Lower lobe of right lung (tissue), 2 donors: ENCODE measurements at regions not wholly inside any gene's neighbourhood (a gene's known extent, or its start where the extent isn't known, plus 50 kb on each side); places are given as distances from the start of the nearest gene placed in this dataset.
"Not testable (repeated sequence)": the region's sequence is repeated elsewhere in the genome, so short reads cannot be mapped to it uniquely, and the experiment has no call there.

ENCODE experiments used
- ATAC-seq, 2 donors: fragments of 200-7000 bp; cut with Tn5 transposase; one replicate each; pipeline ENCODE4 v1.9.1; 2020 to 2022; ENCODE audit warnings: mild to moderate bottlenecking in 2 of 2, moderate library complexity in 2 of 2
- DNase-seq: peaks from one replicate; pipeline ENCODE4 v3.0.0-alpha.2; 2020
- H3K27ac ChIP-seq: fragments of 200-600 bp; one replicate; pipeline ENCODE4 v1.8.0; 2022
- H3K27me3 ChIP-seq: fragments of 200-600 bp; one replicate; pipeline ENCODE4 v1.8.0; 2022; ENCODE audit warnings: low read depth
- H3K36me3 ChIP-seq: fragments of 200-600 bp; one replicate; pipeline ENCODE4 v1.8.0; 2022; ENCODE audit warnings: mild to moderate bottlenecking
- H3K4me1 ChIP-seq: fragments of 200-600 bp; one replicate; pipeline ENCODE4 v1.8.0; 2022
- H3K4me3 ChIP-seq: fragments of 200-600 bp; one replicate; pipeline ENCODE4 v1.8.0; 2022; ENCODE audit warnings: mild to moderate bottlenecking
- H3K9me3 ChIP-seq: fragments of 200-600 bp; one replicate; pipeline ENCODE4 v1.8.0; 2022
- CTCF ChIP-seq: fragments of 200-600 bp; IDR thresholded peaks from one replicate; pipeline ENCODE4 v1.8.0; 2022; ENCODE audit warnings: antibody characterized with exemption, mild to moderate bottlenecking
- intact Hi-C: fragments of 100-400 bp; cut with DNase I; formaldehyde crosslinking; loops from one replicate; pipeline ENCODE4 v1.11.0; 2022
- donor health status: DM: no; HTN: yes; CAD: no; lungs with severe emphysema.

DNA sequence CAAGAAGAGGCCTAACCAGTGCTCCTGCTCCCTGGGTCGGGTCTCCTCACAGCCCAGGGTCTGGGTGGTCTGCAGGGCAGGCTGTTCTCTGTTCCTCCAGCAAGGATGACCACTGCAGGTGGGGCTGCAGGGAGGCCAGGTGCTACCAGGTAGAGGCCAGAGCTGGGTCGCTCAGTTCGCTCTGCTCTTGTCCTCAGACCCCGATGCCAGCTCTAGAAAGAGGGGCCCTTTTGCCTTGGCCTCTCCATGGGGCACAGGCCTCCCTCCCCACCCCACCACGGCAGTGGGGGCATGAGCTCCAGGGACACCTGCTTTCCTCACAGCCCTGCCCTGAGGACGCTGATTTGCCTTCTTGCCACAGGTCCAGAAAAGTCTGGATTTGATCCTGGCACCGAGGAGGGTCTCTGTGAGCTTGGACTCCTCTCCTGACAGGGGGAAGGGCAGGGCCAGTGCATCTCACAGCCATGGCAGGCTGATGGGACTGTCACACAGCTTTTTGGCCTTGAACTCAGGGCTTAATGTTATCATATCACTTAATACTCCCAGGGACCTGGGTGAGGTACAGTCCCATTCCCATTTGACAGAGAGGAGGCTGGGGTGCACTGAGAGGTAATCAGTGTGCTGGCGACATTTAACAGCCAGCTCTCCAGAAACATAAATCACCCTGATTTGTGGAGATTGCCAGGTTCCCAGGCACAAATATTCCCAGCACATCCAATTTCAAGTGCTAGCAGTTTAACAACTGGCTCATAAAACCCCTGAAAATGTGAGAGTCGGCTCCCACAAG is 273.0 kb upstream of the SFSWAP start:
- intact Hi-C loops, result no loop called here
- Histone ChIP-seq H3K9me3 (no peaks in the 10 kb centered on the region), H3K4me3 (no peak overlapping the region), H3K4me1 (no peaks in the 10 kb centered on the region), H3K27me3 (peaks cover 13% of the 10 kb centered on the region), H3K27ac (no peak overlapping the region), H3K36me3 (no peaks in the 10 kb centered on the region)
- DNase-seq (no peak), ATAC-seq (no peak)
- no peak for TF ChIP-seq CTCF

DNA sequence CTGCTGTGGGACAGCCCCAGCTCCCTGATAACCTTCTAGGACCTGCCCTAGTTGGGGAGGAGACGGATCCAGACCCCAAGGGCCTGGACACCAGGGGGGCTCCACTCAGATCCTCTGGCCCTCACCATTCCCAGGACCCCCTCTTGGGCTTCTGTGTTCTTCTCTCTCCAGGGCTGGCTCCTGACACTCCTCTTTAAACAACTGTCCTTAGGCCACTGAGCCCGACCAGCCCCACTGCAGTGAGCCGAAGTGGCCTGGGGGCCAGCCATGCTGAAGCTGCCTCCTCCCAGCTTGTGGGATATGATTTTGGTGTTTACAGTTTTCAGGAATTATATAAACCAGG is 272.4 kb upstream of the SFSWAP start:
- intact Hi-C loops, H3K4me3 ChIP-seq, H3K9me3 ChIP-seq, DNase-seq, H3K4me1 ChIP-seq, H3K27ac ChIP-seq, H3K36me3 ChIP-seq, ATAC-seq: not testable (repeated sequence)
- H3K27me3 ChIP-seq, result peaks cover 13% of the 10 kb centered on the region

DNA sequence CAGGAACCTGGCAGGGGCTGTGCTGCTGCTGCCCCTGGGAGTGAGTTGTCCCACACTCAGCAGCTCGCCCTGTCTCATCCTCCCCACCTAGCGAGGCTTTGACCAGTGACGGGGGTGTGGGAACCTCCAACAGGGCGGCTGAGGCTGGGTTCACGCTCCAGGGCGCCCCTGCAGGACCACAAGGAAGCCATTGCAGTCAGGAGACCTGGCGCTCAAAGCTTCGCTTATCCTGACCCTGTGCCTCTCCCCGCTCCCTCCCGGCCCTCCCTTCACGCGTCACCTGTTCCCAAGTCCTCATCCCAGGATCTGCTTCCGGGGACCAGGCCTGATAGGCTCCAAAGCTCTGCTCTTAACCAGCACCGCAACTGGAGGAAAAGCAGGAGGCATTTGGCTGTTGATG is 272.0 kb upstream of the SFSWAP start:
- Histone ChIP-seq H3K4me3 (no peak overlapping the region), H3K36me3 (no peaks in the 10 kb centered on the region)
- no peak for ATAC-seq

DNA sequence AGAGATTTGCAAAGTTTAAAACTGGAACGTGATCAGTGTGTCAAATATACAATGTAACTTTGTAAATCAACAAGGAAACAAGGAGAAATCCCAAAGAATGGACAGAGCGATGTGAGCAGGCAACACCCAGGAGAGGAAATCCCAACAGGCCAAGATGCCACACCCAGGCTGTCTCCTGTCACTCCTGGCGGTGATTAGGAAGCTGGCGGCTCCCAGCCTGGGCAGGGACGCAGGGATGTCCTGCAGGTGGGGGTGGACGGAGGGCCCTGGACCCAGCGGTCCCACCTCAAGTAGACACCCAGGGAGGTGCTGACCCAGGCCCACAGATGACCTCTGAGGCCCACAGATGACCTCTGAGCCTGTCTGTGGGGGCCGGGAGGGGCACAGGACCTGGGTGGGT is 271.1 kb upstream of the SFSWAP start:
- DNase-seq, H3K27ac ChIP-seq, H3K4me1 ChIP-seq, H3K9me3 ChIP-seq, H3K36me3 ChIP-seq, ATAC-seq, intact Hi-C loops, H3K27me3 ChIP-seq, H3K4me3 ChIP-seq: not testable (repeated sequence)

More for the DNA sequence above, 272.0 kb upstream of the SFSWAP start:
- Histone ChIP-seq H3K9me3 (no peaks in the 10 kb centered on the region), H3K4me1 (no peaks in the 10 kb centered on the region), H3K27ac (no peak overlapping the region), H3K27me3 (peaks cover 13% of the 10 kb centered on the region)
- no peak for DNase-seq
- TF ChIP-seq CTCF, result no peak
- intact Hi-C loops, result no loop called here

GRCh38 chr12:131440209-131441059 is 270.5 kb upstream of the SFSWAP start:
- H3K36me3 ChIP-seq, H3K27me3 ChIP-seq, H3K9me3 ChIP-seq, H3K27ac ChIP-seq, DNase-seq, H3K4me1 ChIP-seq, intact Hi-C loops, H3K4me3 ChIP-seq: not testable (repeated sequence)
- peak in 1 of 2 donors; percentile 32 for ATAC-seq

- no peaks in the 10 kb centered on the region for H3K36me3 ChIP-seq
- H3K4me3 ChIP-seq, result no peak overlapping the region
- H3K9me3 ChIP-seq, result no peaks in the 10 kb centered on the region
- no peak for DNase-seq
- intact Hi-C loops, result no loop called here
- H3K27ac ChIP-seq, result no peak overlapping the region
- no peaks in the 10 kb centered on the region for H3K4me1 ChIP-seq
- H3K27me3 ChIP-seq, result peaks cover 5% of the 10 kb centered on the region
- no peak for ATAC-seq
- TF ChIP-seq CTCF, result no peak
These were observed 269.9 kb upstream of the SFSWAP start for GRCh38 chr12:131441060-131441396.
